ENCODE measurements at regions not wholly inside any gene's neighbourhood (a gene's known extent, or its start where the extent isn't known, plus 50 kb on each side); places are given as distances from the start of the nearest gene placed in this dataset.
A peak's percentile ranks its signal among the peaks of the same experiment; 100 is the strongest.

DNA sequence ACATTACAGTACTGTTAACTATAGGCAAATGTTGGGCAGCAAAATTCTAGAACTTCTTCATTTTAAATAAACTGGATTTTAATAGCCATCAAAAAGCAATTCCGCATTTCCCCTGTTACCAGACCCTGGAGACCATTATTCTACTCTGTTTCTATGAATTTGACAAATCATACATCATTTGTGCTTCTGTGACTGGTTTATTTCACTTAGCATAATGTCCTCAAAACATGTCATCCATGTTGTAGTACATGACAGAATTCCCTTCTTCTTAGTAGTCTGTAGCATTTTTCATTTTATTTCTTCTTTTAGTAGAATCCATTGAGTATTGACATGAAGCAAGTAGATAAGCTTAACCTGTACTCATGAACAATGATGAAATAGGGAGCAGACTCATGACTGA is 59.4 kb upstream of the PPP4R3C start:
- no peak overlapping the region for H3K9ac ChIP-seq (ENCODE audit: low read length)
- no peaks in the 10 kb centered on the region for H3K9me2 ChIP-seq (ENCODE audit: insufficient read depth, low read length)
- H3K4me3 ChIP-seq (ENCODE audit: low read length) = no peak overlapping the region
- H3K4me2 ChIP-seq (ENCODE audit: low read length) = no peak overlapping the region
- H4K20me1 ChIP-seq (ENCODE audit: insufficient read depth) = no peaks in the 10 kb centered on the region
- H2AFZ ChIP-seq (ENCODE audit: low read depth, low read length) = no peak overlapping the region
- no peaks in the 10 kb centered on the region for H3F3A ChIP-seq (ENCODE audit: insufficient read depth, low read length, poor library complexity, severe bottlenecking)
- H3K27me3 ChIP-seq (ENCODE audit: insufficient read depth, low read depth, low read length) = no peaks in the 10 kb centered on the region
- H3K9me3 ChIP-seq (ENCODE audit: low read length) = no peaks in the 10 kb centered on the region
- H3K27ac ChIP-seq (ENCODE audit: low read length) = no peak overlapping the region
- peak; percentile 84 for TF ChIP-seq POLR2AphosphoS5 (IDR thresholded peaks at IDR 0.05)
- TF ChIP-seq SMC3 (conservative IDR thresholded peaks at IDR 0.05; ENCODE audit: poor library complexity) = no peak
- H3K36me3 ChIP-seq (ENCODE audit: insufficient read depth, low read length) = no peaks in the 10 kb centered on the region
- H3K79me2 ChIP-seq (replicated peaks; ENCODE audit: insufficient read depth, low read length) = no peaks in the 10 kb centered on the region

DNA sequence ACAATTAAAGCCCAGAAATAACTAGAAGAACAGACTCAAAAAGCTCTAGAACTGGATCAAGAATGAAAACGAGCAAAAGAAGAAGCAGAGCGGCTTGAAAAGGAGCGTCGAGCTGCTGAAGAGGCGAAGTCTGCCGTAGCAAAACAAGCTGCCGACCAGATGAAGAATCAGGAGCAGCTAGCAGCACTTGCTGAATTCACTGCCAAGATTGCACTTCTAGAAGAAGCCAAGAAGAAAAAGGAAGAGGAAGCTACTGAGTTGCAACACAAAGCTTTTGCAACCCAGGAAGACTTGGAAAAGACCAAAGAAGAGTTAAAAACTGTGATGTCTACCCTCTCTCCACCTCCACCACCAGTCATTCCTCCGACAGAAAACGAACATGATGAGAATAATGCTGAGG is 56.1 kb upstream of the PPP4R3C start:
- no peaks in the 10 kb centered on the region for H3K27me3 ChIP-seq (ENCODE audit: insufficient read depth, low read depth, low read length)
- no peak overlapping the region for H3K9ac ChIP-seq (ENCODE audit: low read length)

More for the DNA sequence above, 56.1 kb upstream of the PPP4R3C start:
- H3K9me3 ChIP-seq (ENCODE audit: low read length) = no peaks in the 10 kb centered on the region
- H2AFZ ChIP-seq (ENCODE audit: low read depth, low read length) = no peak overlapping the region
- no peaks in the 10 kb centered on the region for H3K9me2 ChIP-seq (ENCODE audit: insufficient read depth, low read length)
- no peak overlapping the region for H3K4me3 ChIP-seq (ENCODE audit: low read length)
- H3K36me3 ChIP-seq (ENCODE audit: insufficient read depth, low read length) = no peaks in the 10 kb centered on the region
- H3F3A ChIP-seq (ENCODE audit: insufficient read depth, low read length, poor library complexity, severe bottlenecking) = no peaks in the 10 kb centered on the region
- H3K4me2 ChIP-seq (ENCODE audit: low read length) = no peak overlapping the region
- TF ChIP-seq POLR2AphosphoS5 (IDR thresholded peaks at IDR 0.05) (no peak), SMC3 (conservative IDR thresholded peaks at IDR 0.05; ENCODE audit: poor library complexity) (no peak), TAF1 (IDR thresholded peaks at IDR 0.05; ENCODE audit: low read depth) (no peak), MXI1 (conservative IDR thresholded peaks at IDR 0.05; ENCODE audit: poor library complexity, severe bottlenecking) (no peak), EZH2 (IDR thresholded peaks at IDR 0.05; ENCODE audit: borderline replicate concordance, insufficient read depth, low read length, poor library complexity, severe bottlenecking) (no peak), EP300 (conservative IDR thresholded peaks at IDR 0.05; ENCODE audit: poor library complexity, severe bottlenecking) (no peak), RAD21 (conservative IDR thresholded peaks at IDR 0.05) (no peak)
- TF ChIP-seq, protein P1, sequence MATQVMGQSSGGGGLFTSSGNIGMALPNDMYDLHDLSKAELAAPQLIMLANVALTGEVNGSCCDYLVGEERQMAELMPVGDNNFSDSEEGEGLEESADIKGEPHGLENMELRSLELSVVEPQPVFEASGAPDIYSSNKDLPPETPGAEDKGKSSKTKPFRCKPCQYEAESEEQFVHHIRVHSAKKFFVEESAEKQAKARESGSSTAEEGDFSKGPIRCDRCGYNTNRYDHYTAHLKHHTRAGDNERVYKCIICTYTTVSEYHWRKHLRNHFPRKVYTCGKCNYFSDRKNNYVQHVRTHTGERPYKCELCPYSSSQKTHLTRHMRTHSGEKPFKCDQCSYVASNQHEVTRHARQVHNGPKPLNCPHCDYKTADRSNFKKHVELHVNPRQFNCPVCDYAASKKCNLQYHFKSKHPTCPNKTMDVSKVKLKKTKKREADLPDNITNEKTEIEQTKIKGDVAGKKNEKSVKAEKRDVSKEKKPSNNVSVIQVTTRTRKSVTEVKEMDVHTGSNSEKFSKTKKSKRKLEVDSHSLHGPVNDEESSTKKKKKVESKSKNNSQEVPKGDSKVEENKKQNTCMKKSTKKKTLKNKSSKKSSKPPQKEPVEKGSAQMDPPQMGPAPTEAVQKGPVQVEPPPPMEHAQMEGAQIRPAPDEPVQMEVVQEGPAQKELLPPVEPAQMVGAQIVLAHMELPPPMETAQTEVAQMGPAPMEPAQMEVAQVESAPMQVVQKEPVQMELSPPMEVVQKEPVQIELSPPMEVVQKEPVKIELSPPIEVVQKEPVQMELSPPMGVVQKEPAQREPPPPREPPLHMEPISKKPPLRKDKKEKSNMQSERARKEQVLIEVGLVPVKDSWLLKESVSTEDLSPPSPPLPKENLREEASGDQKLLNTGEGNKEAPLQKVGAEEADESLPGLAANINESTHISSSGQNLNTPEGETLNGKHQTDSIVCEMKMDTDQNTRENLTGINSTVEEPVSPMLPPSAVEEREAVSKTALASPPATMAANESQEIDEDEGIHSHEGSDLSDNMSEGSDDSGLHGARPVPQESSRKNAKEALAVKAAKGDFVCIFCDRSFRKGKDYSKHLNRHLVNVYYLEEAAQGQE (IDR thresholded peaks at IDR 0.05; ENCODE audit: borderline replicate concordance) = no peak
- TF ChIP-seq, protein P2, sequence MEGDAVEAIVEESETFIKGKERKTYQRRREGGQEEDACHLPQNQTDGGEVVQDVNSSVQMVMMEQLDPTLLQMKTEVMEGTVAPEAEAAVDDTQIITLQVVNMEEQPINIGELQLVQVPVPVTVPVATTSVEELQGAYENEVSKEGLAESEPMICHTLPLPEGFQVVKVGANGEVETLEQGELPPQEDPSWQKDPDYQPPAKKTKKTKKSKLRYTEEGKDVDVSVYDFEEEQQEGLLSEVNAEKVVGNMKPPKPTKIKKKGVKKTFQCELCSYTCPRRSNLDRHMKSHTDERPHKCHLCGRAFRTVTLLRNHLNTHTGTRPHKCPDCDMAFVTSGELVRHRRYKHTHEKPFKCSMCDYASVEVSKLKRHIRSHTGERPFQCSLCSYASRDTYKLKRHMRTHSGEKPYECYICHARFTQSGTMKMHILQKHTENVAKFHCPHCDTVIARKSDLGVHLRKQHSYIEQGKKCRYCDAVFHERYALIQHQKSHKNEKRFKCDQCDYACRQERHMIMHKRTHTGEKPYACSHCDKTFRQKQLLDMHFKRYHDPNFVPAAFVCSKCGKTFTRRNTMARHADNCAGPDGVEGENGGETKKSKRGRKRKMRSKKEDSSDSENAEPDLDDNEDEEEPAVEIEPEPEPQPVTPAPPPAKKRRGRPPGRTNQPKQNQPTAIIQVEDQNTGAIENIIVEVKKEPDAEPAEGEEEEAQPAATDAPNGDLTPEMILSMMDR (IDR thresholded peaks at IDR 0.05; ENCODE audit: poor library complexity, severe bottlenecking) = no peak
- H4K20me1 ChIP-seq (ENCODE audit: insufficient read depth) = no peaks in the 10 kb centered on the region
- no peaks in the 10 kb centered on the region for H3K79me2 ChIP-seq (replicated peaks; ENCODE audit: insufficient read depth, low read length)
- H3K27ac ChIP-seq (ENCODE audit: low read length) = no peak overlapping the region
